DOHH2 (cell line): ENCODE measurements at regions not wholly inside any gene's neighbourhood (a gene's known extent, or its start where the extent isn't known, plus 50 kb on each side); places are given as distances from the start of the nearest gene placed in this dataset.

ENCODE experiments used
- H3F3A ChIP-seq: fragments of 200-600 bp; sonication (generic), shearing (Covaris generic); 2 replicates; pipeline ENCODE4 v1.6.0; 2016; ENCODE audit warnings: antibody characterized with exemption, mild to moderate bottlenecking; ENCODE audit not compliant: control insufficient read depth, insufficient read depth
- H3K27ac ChIP-seq: fragments of 200-600 bp; sonication (generic); 2 replicates; pipeline ENCODE4 v1.5.1; 2014; ENCODE audit warnings: low read depth, mild to moderate bottlenecking, low read length, moderate library complexity
- H3K27me3 ChIP-seq: fragments of 200-600 bp; sonication (generic); 2 replicates; pipeline ENCODE4 v1.6.1; 2014; ENCODE audit warnings: mild to moderate bottlenecking, low read length, mixed read lengths; ENCODE audit not compliant: control insufficient read depth
- H3K36me3 ChIP-seq: fragments of 200-600 bp; sonication (generic); 2 replicates; pipeline ENCODE4 v1.6.1; 2014; ENCODE audit warnings: mild to moderate bottlenecking, low read length, moderate library complexity, mixed read lengths; ENCODE audit not compliant: control insufficient read depth
- H3K4me1 ChIP-seq: fragments of 200-600 bp; sonication (generic); 2 replicates; pipeline ENCODE4 v1.6.1; 2014; ENCODE audit warnings: mild to moderate bottlenecking, low read length, mixed read lengths; ENCODE audit not compliant: control insufficient read depth
- H3K4me2 ChIP-seq: fragments of 200-600 bp; sonication (generic); 2 replicates; pipeline ENCODE4 v1.6.0; 2014; ENCODE audit warnings: mild to moderate bottlenecking, low read length, moderate library complexity
- H3K4me3 ChIP-seq: fragments of 200-600 bp; sonication (generic); 2 replicates; pipeline ENCODE4 v1.5.1; 2014; ENCODE audit warnings: mild to moderate bottlenecking, low read length, mixed read lengths
- H3K79me2 ChIP-seq: fragments of 200-600 bp; sonication (generic); 2 replicates; pipeline ENCODE4 v1.6.1; 2014; ENCODE audit warnings: mild to moderate bottlenecking, low read length, mixed read lengths; ENCODE audit not compliant: control insufficient read depth
- H3K9me2 ChIP-seq: fragments of 200-600 bp; sonication (generic); replicated peaks from 2 replicates; pipeline ENCODE4 v1.6.1; 2014; ENCODE audit warnings: mild to moderate bottlenecking, low read length, mixed read lengths; ENCODE audit not compliant: control insufficient read depth
- H3K9me3 ChIP-seq: fragments of 200-600 bp; sonication (generic); 2 replicates; pipeline ENCODE4 v1.6.1; 2014; ENCODE audit warnings: antibody characterized with exemption, low read length, mixed read lengths; ENCODE audit not compliant: control insufficient read depth, insufficient read depth
- H4K20me1 ChIP-seq: fragments of 200-600 bp; sonication (generic); 2 replicates; pipeline ENCODE4 v1.6.0; 2014; ENCODE audit warnings: low read depth, mild to moderate bottlenecking, antibody characterized with exemption, low read length, moderate library complexity; ENCODE audit not compliant: control insufficient read depth, insufficient read depth
- CTCF ChIP-seq: fragments of 200-600 bp; sonication (generic); IDR thresholded peaks from one replicate; pipeline ENCODE4 v1.5.1; 2014; ENCODE audit warnings: antibody characterized with exemption, mild to moderate bottlenecking, low read depth, low read length; ENCODE audit not compliant: poor library complexity, severe bottlenecking
- EZH2phosphoT487 ChIP-seq: fragments of 200-600 bp; sonication (generic); IDR thresholded peaks from 2 replicates; pipeline ENCODE4 v1.6.1; 2017; ENCODE audit warnings: borderline replicate concordance, mild to moderate bottlenecking, antibody characterized with exemption, low read length, moderate library complexity, mixed read lengths

- Histone ChIP-seq H3K9me3 (no peaks in the 10 kb centered on the region), H3K79me2 (no peaks in the 10 kb centered on the region), H4K20me1 (no peaks in the 10 kb centered on the region), H3K9me2 (no peaks in the 10 kb centered on the region), H3K27me3 (no peaks in the 10 kb centered on the region), H3K36me3 (no peaks in the 10 kb centered on the region), H3K4me3 (no peak overlapping the region), H3K4me1 (peaks cover 25% of the 10 kb centered on the region), H3F3A (peaks cover 3% of the 10 kb centered on the region; the same call in 1 of the 2 replicates), H3K4me2 (no peak overlapping the region), H3K27ac (no peak overlapping the region)
- TF ChIP-seq EZH2phosphoT487 (no peak), CTCF (no peak)
Observed at GRCh38 chr20:36101192-36101591, 53.3 kb upstream of the EPB41L1 start.

GRCh38 chr20:36102306-36102705 is 52.2 kb upstream of the EPB41L1 start:
- Histone ChIP-seq H3K27ac (no peak overlapping the region), H3K27me3 (no peaks in the 10 kb centered on the region), H3K4me1 (peaks cover 24% of the 10 kb centered on the region), H3K4me3 (no peak overlapping the region), H4K20me1 (no peaks in the 10 kb centered on the region), H3K79me2 (no peaks in the 10 kb centered on the region), H3F3A (no peaks in the 10 kb centered on the region), H3K36me3 (no peaks in the 10 kb centered on the region), H3K9me2 (no peaks in the 10 kb centered on the region), H3K4me2 (no peak overlapping the region), H3K9me3 (no peaks in the 10 kb centered on the region)
- TF ChIP-seq CTCF: no peak
- TF ChIP-seq EZH2phosphoT487: no peak

- Histone ChIP-seq H3K79me2 (no peaks in the 10 kb centered on the region), H3K9me3 (no peaks in the 10 kb centered on the region), H3K27me3 (no peaks in the 10 kb centered on the region), H3K4me2 (no peak overlapping the region), H3K27ac (no peak overlapping the region), H3K9me2 (no peaks in the 10 kb centered on the region), H4K20me1 (no peaks in the 10 kb centered on the region), H3K4me1 (peaks cover 17% of the 10 kb centered on the region), H3K4me3 (no peak overlapping the region), H3K36me3 (no peaks in the 10 kb centered on the region), H3F3A (no peaks in the 10 kb centered on the region)
- TF ChIP-seq CTCF (no peak), EZH2phosphoT487 (no peak)
Observed at GRCh38 chr20:36102809-36103596, 51.5 kb upstream of the EPB41L1 start.
